Nephron progenitor cell (in vitro differentiated cells): ENCODE measurements at regions not wholly inside any gene's neighbourhood (a gene's known extent, or its start where the extent isn't known, plus 50 kb on each side); places are given as distances from the start of the nearest gene placed in this dataset.

Experiments used
- DNase-seq: peaks from one replicate; pipeline ENCODE4 v3.0.0; 2021
- H3K27ac Mint-ChIP-seq: 2 replicates; pipeline ENCODE4 v1.8.0; 2021; ENCODE audit warnings: mild to moderate bottlenecking, moderate library complexity, mixed read lengths
- H3K27me3 Mint-ChIP-seq: 2 replicates; pipeline ENCODE4 v1.8.0; 2021; ENCODE audit warnings: mild to moderate bottlenecking, low read depth, mixed read lengths; ENCODE audit not compliant: poor library complexity
- H3K36me3 Mint-ChIP-seq: 2 replicates; pipeline ENCODE4 v1.8.0; 2021; ENCODE audit warnings: low read depth, mixed read lengths
- H3K4me1 Mint-ChIP-seq: 2 replicates; pipeline ENCODE4 v1.8.0; 2021; ENCODE audit warnings: mixed read lengths
- H3K4me3 Mint-ChIP-seq: 2 replicates; pipeline ENCODE4 v1.8.0; 2021; ENCODE audit warnings: mild to moderate bottlenecking, moderate library complexity, mixed read lengths
- H3K9me3 Mint-ChIP-seq: 2 replicates; pipeline ENCODE4 v1.8.0; 2021; ENCODE audit warnings: mild to moderate bottlenecking, moderate library complexity, mixed read lengths
- TF ChIP-seq, protein P1 (sequence below): fragments of 200-600 bp; sonication (generic); IDR thresholded peaks from 2 replicates; pipeline ENCODE4 v1.5.0; 2021; ENCODE audit warnings: antibody characterized with exemption

DNA sequence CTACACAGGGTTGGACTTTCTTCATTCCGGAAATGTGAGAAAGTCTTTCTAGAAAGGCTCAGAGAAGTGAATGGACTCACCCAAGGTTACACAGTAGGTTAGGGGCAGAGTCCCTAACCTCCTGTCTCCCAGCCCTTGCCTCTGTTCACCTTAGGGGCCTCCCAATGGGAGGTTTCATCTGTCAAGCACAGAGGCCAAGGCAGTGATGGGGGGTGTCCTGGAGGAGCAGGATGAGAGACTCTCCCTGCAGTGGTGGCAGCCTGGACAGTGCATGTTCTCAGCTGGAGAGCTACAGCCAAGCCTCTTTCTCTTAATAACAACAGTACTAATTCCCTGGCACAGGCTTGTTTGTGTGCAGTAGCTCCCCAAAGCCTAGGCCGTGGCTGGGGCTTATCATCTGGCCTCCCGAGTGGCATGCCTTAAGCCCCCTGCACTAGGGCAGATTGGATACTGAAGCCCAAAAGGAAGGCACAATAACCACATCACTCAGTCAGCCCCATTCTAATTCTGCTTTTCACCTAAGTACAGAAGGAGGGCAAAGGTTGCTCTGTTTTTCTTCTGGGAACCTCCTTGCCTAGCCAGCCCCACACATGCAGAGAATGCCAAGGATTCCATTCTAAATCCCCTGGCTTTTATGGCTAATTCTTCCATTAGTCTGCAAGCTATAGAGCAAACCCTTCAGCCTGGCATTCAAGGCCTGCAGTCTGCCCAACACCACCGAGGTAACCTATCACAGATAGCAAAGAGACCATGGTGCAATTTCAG lies 50.2 kb upstream of the XPA start:
- no peak overlapping the region for H3K4me3 Mint-ChIP-seq
- peaks cover 63% of the 10 kb centered on the region for H3K27me3 Mint-ChIP-seq
- H3K36me3 Mint-ChIP-seq, result no peaks in the 10 kb centered on the region
- H3K27ac Mint-ChIP-seq, result no peak overlapping the region
- TF ChIP-seq, protein P1, sequence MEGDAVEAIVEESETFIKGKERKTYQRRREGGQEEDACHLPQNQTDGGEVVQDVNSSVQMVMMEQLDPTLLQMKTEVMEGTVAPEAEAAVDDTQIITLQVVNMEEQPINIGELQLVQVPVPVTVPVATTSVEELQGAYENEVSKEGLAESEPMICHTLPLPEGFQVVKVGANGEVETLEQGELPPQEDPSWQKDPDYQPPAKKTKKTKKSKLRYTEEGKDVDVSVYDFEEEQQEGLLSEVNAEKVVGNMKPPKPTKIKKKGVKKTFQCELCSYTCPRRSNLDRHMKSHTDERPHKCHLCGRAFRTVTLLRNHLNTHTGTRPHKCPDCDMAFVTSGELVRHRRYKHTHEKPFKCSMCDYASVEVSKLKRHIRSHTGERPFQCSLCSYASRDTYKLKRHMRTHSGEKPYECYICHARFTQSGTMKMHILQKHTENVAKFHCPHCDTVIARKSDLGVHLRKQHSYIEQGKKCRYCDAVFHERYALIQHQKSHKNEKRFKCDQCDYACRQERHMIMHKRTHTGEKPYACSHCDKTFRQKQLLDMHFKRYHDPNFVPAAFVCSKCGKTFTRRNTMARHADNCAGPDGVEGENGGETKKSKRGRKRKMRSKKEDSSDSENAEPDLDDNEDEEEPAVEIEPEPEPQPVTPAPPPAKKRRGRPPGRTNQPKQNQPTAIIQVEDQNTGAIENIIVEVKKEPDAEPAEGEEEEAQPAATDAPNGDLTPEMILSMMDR, result no peak
- peaks cover 17% of the 10 kb centered on the region for H3K9me3 Mint-ChIP-seq
- no peak for DNase-seq
- no peaks in the 10 kb centered on the region for H3K4me1 Mint-ChIP-seq

DNA sequence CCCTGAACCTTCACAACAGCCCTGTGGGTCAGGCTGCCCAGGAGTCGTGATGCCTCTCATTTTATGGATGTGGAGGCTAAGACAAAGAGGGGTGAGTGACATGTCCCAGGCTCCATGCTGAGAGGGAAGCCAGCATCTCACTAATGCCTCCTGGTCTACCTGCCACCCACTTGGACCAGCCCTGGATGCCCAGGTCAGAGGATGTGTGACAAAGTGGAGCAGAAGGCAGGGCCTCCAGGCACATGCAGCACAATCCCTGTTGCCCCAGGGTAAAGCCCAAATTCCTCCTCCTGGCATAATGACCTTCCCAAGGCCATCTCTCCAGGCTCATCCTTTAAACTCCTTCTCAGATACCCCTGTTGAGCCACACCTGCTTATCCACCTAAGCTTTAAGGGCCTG lies 51.4 kb upstream of the XPA start:
- no peak overlapping the region for H3K4me3 Mint-ChIP-seq

DNA sequence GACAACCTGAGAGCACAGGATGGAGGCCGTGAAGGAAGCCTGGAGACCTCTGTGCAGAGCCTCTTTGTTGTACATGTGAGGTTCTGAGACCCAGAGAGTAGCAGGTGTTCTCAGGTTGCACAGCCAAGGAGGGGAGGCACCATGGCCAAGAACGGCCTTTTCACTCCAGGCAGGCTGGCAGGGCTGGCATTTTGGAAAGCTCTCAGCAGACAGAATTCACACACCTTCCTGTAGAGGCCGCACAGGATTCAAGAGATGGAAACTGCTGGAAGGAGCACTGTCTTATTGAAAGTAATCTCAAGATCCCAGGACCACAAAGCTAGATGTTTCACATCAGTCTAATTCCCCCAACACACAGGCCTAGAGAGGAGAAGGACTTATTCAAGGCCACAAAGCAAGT lies 52.8 kb upstream of the XPA start:
- Mint-ChIP-seq H3K27ac (no peak overlapping the region), H3K4me1 (no peaks in the 10 kb centered on the region), H3K4me3 (no peak overlapping the region), H3K36me3 (no peaks in the 10 kb centered on the region), H3K9me3 (peaks cover 15% of the 10 kb centered on the region), H3K27me3 (peaks cover 52% of the 10 kb centered on the region)
- TF ChIP-seq, protein P1, result no peak
- no peak for DNase-seq

More for the DNA sequence above, 51.4 kb upstream of the XPA start:
- TF ChIP-seq, protein P1, result no peak
- no peaks in the 10 kb centered on the region for H3K36me3 Mint-ChIP-seq
- H3K4me1 Mint-ChIP-seq, result no peaks in the 10 kb centered on the region
- peaks cover 62% of the 10 kb centered on the region for H3K27me3 Mint-ChIP-seq
- H3K9me3 Mint-ChIP-seq, result peaks cover 8% of the 10 kb centered on the region
- DNase-seq, result no peak
- H3K27ac Mint-ChIP-seq, result no peak overlapping the region

DNA sequence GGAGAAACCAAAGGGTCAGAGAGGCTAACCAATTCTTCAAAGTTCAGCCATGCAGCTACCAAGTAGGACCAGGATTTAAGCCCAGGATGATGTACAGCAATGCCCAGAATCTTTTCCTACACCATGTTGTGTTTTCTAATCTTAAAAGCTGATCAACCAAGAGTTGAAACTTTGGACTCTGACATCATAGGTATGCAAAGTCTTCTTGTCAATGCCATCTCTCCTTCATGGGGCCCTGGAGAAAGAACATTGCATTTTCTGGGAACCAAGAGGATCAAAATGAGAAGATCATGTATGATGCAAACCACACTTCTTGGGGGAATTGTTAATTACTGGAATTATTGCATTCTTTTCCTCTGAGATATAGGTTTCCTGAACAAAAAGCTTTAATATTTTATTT lies 54.4 kb upstream of the XPA start:
- H3K36me3 Mint-ChIP-seq, result no peaks in the 10 kb centered on the region
- no peak for DNase-seq
- H3K27me3 Mint-ChIP-seq, result peaks cover 41% of the 10 kb centered on the region
- H3K4me1 Mint-ChIP-seq, result no peaks in the 10 kb centered on the region
- no peak overlapping the region for H3K27ac Mint-ChIP-seq
- TF ChIP-seq, protein P1, result no peak
- no peak overlapping the region for H3K4me3 Mint-ChIP-seq
- peaks cover 29% of the 10 kb centered on the region for H3K9me3 Mint-ChIP-seq

DNA sequence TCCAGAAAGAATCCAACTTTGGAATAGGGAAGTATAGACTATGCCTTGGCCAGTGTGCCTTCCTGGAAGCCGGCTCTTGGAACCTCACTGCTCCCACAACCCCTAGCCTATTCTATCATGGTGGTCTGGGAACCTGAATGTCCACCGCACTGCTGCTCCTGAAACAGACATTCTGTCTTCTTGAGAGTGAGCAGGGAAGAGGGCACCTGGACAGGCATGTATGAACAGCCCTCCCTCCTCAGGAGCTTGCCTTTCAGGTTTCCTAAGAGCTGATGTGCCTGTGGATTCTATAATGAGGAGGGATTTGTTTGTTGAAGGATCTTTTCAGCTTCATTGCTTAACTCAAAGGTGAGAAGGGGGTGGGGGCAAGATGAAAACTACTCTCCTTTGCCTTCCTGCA lies 55.1 kb upstream of the XPA start:
- Mint-ChIP-seq H3K27me3 (peaks cover 47% of the 10 kb centered on the region), H3K36me3 (no peaks in the 10 kb centered on the region), H3K4me3 (no peak overlapping the region), H3K27ac (no peak overlapping the region), H3K9me3 (peaks cover 30% of the 10 kb centered on the region), H3K4me1 (no peaks in the 10 kb centered on the region)
- no peak for DNase-seq
- TF ChIP-seq, protein P1, result no peak

DNA sequence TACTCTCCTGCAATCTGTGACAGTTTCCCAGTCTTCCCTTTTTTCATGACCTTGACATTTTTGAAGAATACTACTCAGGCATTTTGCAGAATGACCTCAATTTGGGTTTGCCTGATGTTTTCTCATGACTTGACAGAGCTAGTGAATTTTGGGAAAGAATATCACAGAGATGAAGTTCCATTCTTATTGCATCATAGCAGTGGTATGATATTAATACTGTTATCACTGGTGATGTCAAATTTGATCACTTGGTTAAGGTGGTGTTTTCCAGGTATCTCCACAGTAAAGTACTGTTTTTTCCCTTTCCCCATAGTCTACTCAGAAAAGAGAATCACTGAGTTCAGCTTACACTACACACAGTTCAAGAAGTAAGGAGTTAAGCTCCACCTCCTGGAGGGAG lies 56.2 kb upstream of the XPA start:
- Mint-ChIP-seq H3K36me3 (no peaks in the 10 kb centered on the region), H3K4me1 (no peaks in the 10 kb centered on the region), H3K4me3 (no peak overlapping the region), H3K9me3 (peaks cover 30% of the 10 kb centered on the region), H3K27me3 (peaks cover 46% of the 10 kb centered on the region), H3K27ac (no peak overlapping the region)
- TF ChIP-seq, protein P1, result no peak
- no peak for DNase-seq
